PC-3 (cell line): ENCODE measurements at regions not wholly inside any gene's neighbourhood (a gene's known extent, or its start where the extent isn't known, plus 50 kb on each side); places are given as distances from the start of the nearest gene placed in this dataset.

Experiments used
- CTCF ChIP-seq: fragments of 300-600 bp; sonication (generic); conservative IDR thresholded peaks from 2 replicates; pipeline ENCODE4 v1.5.1; 2017; ENCODE audit warnings: antibody characterized with exemption, low read depth, mild to moderate bottlenecking, low read length
- EZH2phosphoT487 ChIP-seq: fragments of 300-600 bp; sonication (generic); IDR thresholded peaks from 2 replicates; pipeline ENCODE4 v1.6.1; 2018; ENCODE audit warnings: mild to moderate bottlenecking, antibody characterized with exemption, low read length, borderline replicate concordance

GRCh38 chr6:156700440-156701057 lies 76.6 kb upstream of the ARID1B start:
- TF ChIP-seq CTCF (no peak), EZH2phosphoT487 (no peak)
